NCI-H187 (cell line): ENCODE measurements at regions not wholly inside any gene's neighbourhood (a gene's known extent, or its start where the extent isn't known, plus 50 kb on each side); places are given as distances from the start of the nearest gene placed in this dataset.

ENCODE experiments used
- DNase-seq, 2 experiments: peaks; one replicate each; lab custom pipeline; 2025; lab: John Stamatoyannopoulos, UW

GRCh38 chr6:114432400-114432799 lies 89.6 kb upstream of the HS3ST5 start:
- no peak for DNase-seq

- DNase-seq, result no peak
These were observed 88.8 kb upstream of the HS3ST5 start for GRCh38 chr6:114431641-114432040.

- no peak for DNase-seq
These were observed 87.8 kb upstream of the HS3ST5 start for GRCh38 chr6:114430534-114431124.

GRCh38 chr6:114428341-114428740 lies 85.5 kb upstream of the HS3ST5 start:
- DNase-seq, result no peak

GRCh38 chr6:114421199-114421598 lies 78.4 kb upstream of the HS3ST5 start:
- DNase-seq, result no peak

- no peak for DNase-seq
These were observed 76.4 kb upstream of the HS3ST5 start for GRCh38 chr6:114419175-114419574.

GRCh38 chr6:114418304-114418972 lies 75.6 kb upstream of the HS3ST5 start:
- no peak for DNase-seq

GRCh38 chr6:114407426-114408035 lies 64.7 kb upstream of the HS3ST5 start:
- no peak for DNase-seq

GRCh38 chr6:114404339-114404955 lies 61.6 kb upstream of the HS3ST5 start:
- DNase-seq, result no peak

- DNase-seq, result no peak
These were observed 61.0 kb upstream of the HS3ST5 start for GRCh38 chr6:114403858-114404257.

GRCh38 chr6:114398481-114398880 lies 55.7 kb upstream of the HS3ST5 start:
- no peak for DNase-seq
